ENCODE measurements at regions not wholly inside any gene's neighbourhood (a gene's known extent, or its start where the extent isn't known, plus 50 kb on each side); places are given as distances from the start of the nearest gene placed in this dataset.
"Not testable (repeated sequence)": the region's sequence is repeated elsewhere in the genome, so short reads cannot be mapped to it uniquely, and the experiment has no call there.

- DNase-seq = no peak
These were observed 70.0 kb downstream of the KCTD15 start for GRCh38 chr19:33866696-33867095.

DNA sequence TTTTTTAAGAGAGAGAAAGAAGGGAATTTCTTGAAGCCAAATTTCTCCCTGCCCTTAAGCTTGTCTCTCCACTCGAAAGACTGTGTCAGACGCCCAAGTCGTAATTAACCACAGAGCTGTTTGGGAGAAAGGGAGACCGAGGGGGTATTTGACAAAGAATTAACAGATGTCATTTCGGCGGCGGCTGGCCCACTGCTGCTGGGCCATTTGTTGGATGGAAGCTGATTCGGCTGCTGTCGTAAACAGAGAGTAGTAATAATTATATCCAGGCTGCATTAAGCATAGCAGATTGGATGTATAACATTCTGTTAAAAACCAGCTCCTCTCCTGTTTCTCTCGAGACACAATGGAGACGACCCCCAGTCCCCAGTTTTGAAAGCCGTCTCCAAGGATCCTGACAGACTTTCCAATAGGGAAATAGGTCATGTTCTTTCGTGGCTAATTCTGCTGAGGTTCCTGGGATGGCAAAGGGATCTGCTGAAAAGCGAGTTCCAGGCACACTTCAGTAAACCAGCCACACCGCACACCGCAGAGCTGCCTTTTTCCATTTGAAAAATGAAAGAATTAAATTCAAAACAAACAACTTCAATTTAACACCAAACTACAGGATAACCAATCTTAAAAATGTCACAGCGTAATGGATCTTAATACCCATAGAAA lies 71.5 kb downstream of the KCTD15 start:
- DNase-seq = no peak

- DNase-seq = no peak
These were observed 72.2 kb downstream of the KCTD15 start for GRCh38 chr19:33868788-33869412.

GRCh38 chr19:33870298-33870932 lies 73.7 kb downstream of the KCTD15 start:
- DNase-seq = not testable (repeated sequence)

DNA sequence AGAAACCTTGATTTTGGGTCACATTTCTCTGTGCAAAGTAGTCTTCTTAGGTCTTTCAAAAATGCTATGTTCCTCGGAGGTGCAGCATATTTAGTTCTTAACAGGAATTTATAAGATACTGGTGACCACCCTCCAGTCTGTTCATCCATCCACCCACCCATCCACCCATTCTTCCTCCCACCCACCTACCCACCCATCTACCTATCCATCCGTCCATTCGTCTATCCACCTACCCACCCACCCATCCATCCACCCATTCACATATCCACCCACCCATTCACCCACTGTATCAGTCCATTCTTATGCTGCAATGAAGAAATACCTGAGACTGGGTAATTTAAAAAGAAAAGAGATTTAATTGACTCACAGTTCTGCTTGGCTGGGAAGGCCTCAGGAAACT lies 74.9 kb downstream of the KCTD15 start:
- no peak for DNase-seq

GRCh38 chr19:33872445-33873320 lies 76.0 kb downstream of the KCTD15 start:
- DNase-seq = no peak

- DNase-seq = no peak
These were observed 78.4 kb downstream of the KCTD15 start for GRCh38 chr19:33875071-33875470.

GRCh38 chr19:33876192-33876591 lies 79.5 kb downstream of the KCTD15 start:
- no peak for DNase-seq

DNA sequence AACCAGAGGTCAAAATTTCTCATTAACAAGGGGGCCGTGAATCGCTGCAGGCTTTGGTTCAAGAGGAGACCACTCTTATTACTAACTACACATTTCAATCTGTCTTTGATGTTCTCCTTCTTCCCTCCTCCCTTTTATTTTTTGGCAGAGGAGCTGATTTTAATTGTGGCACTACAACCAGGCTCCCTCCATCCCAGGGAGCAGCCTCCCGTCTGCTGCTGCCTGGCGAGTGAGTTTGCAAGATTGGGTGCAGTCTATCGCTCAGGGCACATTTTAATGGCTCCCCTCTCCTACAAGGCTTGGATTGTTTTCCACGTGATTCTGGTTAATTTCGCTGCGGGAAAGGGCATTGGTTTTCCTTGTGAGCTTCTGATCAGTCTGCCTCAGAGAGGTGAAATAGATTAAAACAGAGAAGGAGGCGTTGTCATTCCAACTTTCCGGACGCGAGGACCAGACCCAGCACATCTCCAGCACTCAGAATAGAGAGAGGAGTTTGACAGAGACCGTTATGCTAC lies 81.4 kb downstream of the KCTD15 start:
- no peak for DNase-seq

- no peak for DNase-seq
These were observed 82.5 kb downstream of the KCTD15 start for GRCh38 chr19:33878910-33879810.

- no peak for DNase-seq
These were observed 83.3 kb downstream of the KCTD15 start for GRCh38 chr19:33879818-33880575.

GRCh38 chr19:33883859-33884519 lies 87.3 kb downstream of the KCTD15 start:
- no peak for DNase-seq

DNA sequence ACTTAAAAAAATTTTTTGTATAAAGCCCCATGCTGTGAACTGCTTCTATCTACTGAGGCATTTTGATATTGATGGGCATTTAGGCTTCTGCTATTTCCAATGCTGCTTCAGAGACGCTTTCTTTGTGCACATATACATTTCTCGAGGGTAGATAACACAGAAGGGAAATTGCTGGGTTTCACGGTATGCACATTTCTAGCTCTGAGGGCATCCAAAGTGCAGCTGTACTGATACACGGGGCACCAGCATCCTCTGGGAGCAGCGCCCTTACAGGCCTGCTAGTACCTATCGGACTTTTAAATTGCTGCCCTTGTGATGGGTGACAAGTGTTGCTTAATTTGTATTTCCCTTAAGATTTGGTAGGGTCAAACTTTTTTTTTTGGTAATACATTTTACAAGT lies 88.6 kb downstream of the KCTD15 start:
- no peak for DNase-seq

- no peak for DNase-seq
These were observed 91.2 kb downstream of the KCTD15 start for GRCh38 chr19:33887891-33888290.

DNA sequence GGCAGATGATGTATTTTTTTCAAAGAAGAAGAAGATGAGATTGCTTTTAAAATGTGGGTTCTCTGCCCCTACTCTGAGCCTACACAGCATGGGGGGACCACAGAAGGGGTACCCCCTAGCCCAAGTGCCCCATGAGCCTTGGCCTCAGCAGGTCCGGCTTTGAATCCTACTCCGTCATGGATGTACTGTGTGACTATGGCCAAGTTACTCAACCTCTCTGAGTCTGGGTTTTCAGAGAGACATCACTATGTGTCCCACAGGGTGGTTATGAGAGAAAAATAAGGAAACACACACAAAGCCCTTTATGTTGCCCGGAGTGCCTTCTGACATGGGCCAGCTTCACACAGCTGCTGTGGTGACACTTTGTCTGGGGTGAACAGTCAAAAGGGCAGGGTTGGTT lies 92.0 kb downstream of the KCTD15 start:
- no peak for DNase-seq

GRCh38 chr19:33890569-33890968 lies 93.9 kb downstream of the KCTD15 start:
- no peak for DNase-seq

DNA sequence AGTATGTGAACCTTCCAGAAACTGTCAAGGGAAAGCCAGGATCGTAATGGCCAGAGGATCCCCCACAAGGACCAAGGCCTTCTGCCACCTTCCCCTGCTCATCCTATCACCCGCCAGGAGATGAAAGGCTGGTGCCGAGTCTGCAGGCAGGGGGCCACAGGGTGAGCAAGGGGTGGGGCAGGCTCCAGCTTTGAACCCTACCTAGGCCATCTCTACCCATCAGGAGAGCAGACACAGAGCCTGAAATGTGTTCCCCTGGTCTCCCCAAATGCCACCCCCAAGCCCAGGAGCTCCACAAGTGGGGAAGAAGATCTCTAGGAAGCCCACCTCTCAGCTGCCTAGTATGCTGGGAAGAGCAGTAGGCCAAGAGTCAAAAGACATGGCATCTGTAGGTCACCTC lies 95.1 kb downstream of the KCTD15 start:
- DNase-seq = no peak

DNA sequence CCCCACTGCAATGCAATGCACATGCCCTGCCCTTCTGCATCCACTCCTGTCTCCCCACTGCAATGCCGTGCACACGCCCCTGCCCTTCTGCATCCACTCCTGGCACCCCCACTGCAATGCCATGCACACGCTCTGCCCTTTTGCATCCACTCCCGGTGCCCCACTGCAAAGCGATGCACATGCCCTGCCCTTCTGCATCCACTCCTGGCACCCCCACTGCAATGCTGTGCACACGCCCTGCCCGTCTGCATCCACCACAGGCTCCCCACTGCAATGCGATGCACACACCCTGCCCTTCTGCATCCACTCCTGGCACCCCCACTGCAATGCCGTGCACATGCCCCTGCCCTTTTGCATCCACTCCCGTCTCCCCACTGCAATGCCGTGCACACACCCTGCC lies 98.1 kb downstream of the KCTD15 start:
- DNase-seq = no peak

DNA sequence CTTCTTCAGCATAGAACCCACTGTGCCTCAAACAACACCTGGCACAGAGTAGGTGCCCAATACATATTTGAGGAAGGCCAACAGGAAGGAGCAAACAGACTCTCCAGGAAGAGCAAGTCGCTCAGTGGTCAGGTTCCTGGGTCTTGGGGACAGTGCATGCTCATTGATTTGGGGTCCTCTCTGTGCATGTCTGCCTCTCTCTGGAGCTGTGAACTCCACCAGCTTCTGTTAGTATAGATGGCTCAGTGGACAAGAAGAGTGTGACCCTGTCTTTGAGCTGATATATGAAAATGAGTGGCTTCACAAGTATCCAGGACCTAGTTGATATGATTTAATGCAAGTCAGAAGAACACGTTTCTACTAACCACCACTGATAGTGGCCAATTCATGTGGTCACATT lies 98.7 kb downstream of the KCTD15 start:
- DNase-seq = no peak

DNA sequence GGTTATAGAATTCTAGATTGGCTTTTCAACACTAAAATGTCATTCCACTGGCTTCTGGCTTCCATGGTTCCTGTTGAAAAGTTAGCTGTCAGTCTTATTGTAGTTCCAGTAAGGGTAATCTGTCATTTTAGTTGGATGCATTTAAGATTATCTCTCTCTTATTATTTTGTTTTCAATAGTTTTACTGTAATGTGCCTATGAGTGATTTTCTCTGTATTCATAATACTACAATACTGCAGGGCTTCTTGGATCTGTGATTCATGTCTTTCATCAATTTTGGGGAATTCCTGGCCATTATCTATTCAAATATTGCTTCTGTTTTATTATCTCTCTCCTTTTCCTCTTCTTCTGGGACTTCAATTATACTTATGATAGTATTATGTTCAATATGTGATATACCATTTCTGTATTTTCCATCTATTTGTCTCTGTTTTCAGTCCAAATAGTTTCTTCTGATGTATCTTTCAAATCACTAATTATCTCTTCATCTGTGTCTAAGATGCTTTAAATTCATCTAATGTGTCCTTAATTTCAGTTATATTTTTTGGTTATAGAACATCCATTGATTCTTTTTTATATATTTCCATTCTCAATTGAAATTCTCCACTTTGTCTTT lies 101.5 kb downstream of the KCTD15 start:
- no peak for DNase-seq

Data from effector CD8-positive, alpha-beta T cell (primary cell).